Right lobe of liver (tissue), 6 donors: ENCODE measurements at regions not wholly inside any gene's neighbourhood (a gene's known extent, or its start where the extent isn't known, plus 50 kb on each side); places are given as distances from the start of the nearest gene placed in this dataset.
"Not testable (repeated sequence)": the region's sequence is repeated elsewhere in the genome, so short reads cannot be mapped to it uniquely, and the experiment has no call there.

Experiments used
- ATAC-seq, 4 donors: fragments of 200-7000 bp; cut with Tn5 transposase; one replicate each; pipeline ENCODE4 v1.9.1; 2020; ENCODE audit warnings: mild to moderate bottlenecking in 4 of 4, moderate library complexity in 4 of 4
- DNase-seq, 3 donors: peaks; one replicate each; pipeline ENCODE4 v3.0.0-alpha.2; 2020
- H3K27ac ChIP-seq, 3 donors: fragments of 200-600 bp; one replicate each; pipeline ENCODE4 v1.8.0; 2022
- H3K27me3 ChIP-seq, 2 donors: fragments of 200-600 bp; one replicate each; pipeline ENCODE4 v1.8.0; 2022
- H3K36me3 ChIP-seq, 4 donors: fragments of 200-600 bp; sonication (generic) in 1 of 4; one replicate each; pipeline versions ENCODE4 v1.5.1 to v1.8.0; 2017 to 2022; ENCODE audit warnings: control low read depth in 1 of 4
- H3K4me1 ChIP-seq, 4 donors: fragments of 200-600 bp; sonication (generic) in 1 of 4; one replicate each; pipeline versions ENCODE4 v1.5.1 to v1.8.0; 2017 to 2022; ENCODE audit warnings: control low read depth in 1 of 4
- H3K4me3 ChIP-seq, 3 donors: fragments of 200-600 bp; one replicate each; pipeline ENCODE4 v1.8.0; 2022
- H3K9me3 ChIP-seq, 4 donors: fragments of 200-600 bp; sonication (generic) in 1 of 4; one replicate each; pipeline versions ENCODE4 v1.5.1 to v1.8.0; 2017 to 2022; ENCODE audit warnings: control low read depth in 1 of 4
- POLR2A ChIP-seq: fragments of 450-650 bp; IDR thresholded peaks from one replicate; pipeline ENCODE4 v1.6.1; 2017; ENCODE audit warnings: antibody characterized with exemption, mild to moderate bottlenecking
- WGBS: methylation state at CpG from one replicate; pipeline ENCODE4 v1.1.6; 2018; ENCODE audit warnings: low coverage, low lambda C conversion rate; ENCODE audit not compliant: insufficient coverage; ENCODE audit errors: missing lambda C conversion rate; 5-methylcytosine and 5-hydroxymethylcytosine counted together
- intact Hi-C, 2 donors: fragments of 100-400 bp; cut with DNase I; formaldehyde crosslinking; loops; one replicate each; pipeline versions ENCODE4 v1.11.2 to v1.14.1; 2022
- TF ChIP-seq, protein P1 (sequence below), 4 donors: fragments of 200-600 bp in 3 of 4; fragments of 450-650 bp in 1 of 4; IDR thresholded peaks; one replicate each; pipeline versions ENCODE4 v1.5.1 to v1.8.0; 2016 to 2022; ENCODE audit warnings: antibody characterized with exemption in 4 of 4, mild to moderate bottlenecking in 2 of 4
- donor health status: DM: no; HTN: yes; CAD: no.
- donor health status: DM: no; HTN: no; CAD: no.
- donor health status: DM: no; HTN: no; CAD: no.
- donor health status: DM: no; HTN: yes; CAD: no.
- donor health status: DM: no; HTN: yes; CAD: no.

DNA sequence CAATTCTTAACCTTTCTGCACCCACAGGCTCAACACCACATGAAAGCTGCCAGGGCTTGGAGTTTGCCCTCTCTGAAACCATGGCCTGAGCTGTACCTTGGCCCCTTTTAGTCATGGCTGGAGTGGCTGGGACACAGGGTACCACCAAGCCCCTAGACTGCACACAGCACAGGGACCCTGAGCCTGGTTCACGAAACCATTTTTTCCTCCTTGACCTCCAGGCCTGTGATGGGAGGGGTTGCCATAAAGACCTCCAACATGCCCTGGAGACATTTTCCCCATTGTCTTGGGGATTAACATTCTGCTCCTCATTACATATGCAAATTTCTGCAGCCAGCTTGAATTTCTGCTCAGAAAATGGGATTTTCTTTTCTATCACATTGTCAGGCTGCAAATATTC is 113.4 kb downstream of the XPNPEP1 start:
- H3K27me3 ChIP-seq, H3K4me1 ChIP-seq, H3K9me3 ChIP-seq, DNase-seq, H3K27ac ChIP-seq, H3K36me3 ChIP-seq, H3K4me3 ChIP-seq, ATAC-seq, intact Hi-C loops: not testable (repeated sequence)
- no CpG with 5 or more reads among the region's 1 CpG for WGBS

DNA sequence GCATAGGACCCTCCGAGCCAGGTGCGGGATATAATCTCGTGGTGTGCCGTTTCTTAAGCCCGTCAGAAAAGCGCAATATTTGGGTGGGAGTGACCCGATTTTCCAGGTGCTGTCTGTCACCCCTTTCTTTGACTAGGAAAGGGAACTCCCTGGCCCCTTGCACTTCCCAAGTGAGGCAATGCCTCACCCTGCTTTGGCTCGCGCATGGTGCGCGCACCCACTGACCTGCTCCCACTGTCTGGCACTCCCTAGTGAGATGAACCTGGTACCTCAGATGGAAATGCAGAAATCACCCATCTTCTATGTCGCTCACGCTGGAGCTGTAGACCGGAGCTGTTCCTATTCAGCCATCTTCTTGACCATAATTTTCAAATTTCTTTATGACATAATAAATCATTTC is 122.1 kb downstream of the XPNPEP1 start:
- H3K27me3 ChIP-seq, H3K9me3 ChIP-seq, intact Hi-C loops, H3K4me3 ChIP-seq, H3K4me1 ChIP-seq, ATAC-seq, DNase-seq, H3K36me3 ChIP-seq, H3K27ac ChIP-seq: not testable (repeated sequence)
- 83% methylated on average over 1 of the region's 14 CpGs for WGBS

DNA sequence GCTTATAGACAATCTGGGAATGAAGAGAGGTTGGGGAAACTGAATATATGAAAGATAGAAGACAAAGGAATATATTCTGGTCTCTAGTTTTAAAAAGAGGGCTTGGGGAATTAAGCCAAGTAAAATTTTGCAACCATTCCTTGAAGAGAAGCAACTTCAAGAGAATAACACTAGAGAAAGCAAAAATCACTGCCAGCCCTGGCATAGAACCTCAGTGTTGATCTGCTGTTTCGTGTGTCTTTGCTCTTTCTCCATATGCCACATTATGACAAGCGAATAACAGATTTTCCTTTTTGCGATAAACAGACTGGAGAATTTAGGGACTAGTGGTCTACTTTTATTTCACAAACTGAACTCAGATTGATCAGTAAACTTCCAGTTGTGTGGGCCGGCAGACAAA is 132.7 kb downstream of the XPNPEP1 start:
- intact Hi-C loops: no loop called here
- no peaks in the 10 kb centered on the region for H3K36me3 ChIP-seq
- no peak overlapping the region for H3K27ac ChIP-seq
- H3K9me3 ChIP-seq: no peaks in the 10 kb centered on the region
- no peak for TF ChIP-seq POLR2A
- TF ChIP-seq, protein P1, sequence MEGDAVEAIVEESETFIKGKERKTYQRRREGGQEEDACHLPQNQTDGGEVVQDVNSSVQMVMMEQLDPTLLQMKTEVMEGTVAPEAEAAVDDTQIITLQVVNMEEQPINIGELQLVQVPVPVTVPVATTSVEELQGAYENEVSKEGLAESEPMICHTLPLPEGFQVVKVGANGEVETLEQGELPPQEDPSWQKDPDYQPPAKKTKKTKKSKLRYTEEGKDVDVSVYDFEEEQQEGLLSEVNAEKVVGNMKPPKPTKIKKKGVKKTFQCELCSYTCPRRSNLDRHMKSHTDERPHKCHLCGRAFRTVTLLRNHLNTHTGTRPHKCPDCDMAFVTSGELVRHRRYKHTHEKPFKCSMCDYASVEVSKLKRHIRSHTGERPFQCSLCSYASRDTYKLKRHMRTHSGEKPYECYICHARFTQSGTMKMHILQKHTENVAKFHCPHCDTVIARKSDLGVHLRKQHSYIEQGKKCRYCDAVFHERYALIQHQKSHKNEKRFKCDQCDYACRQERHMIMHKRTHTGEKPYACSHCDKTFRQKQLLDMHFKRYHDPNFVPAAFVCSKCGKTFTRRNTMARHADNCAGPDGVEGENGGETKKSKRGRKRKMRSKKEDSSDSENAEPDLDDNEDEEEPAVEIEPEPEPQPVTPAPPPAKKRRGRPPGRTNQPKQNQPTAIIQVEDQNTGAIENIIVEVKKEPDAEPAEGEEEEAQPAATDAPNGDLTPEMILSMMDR (IDR thresholded peaks at IDR 0.05): no peak
- 80% methylated on average over 4 of the region's 4 CpGs for WGBS
- no peak overlapping the region for H3K4me3 ChIP-seq
- DNase-seq: no peak
- no peaks in the 10 kb centered on the region for H3K27me3 ChIP-seq
- H3K4me1 ChIP-seq: no peaks in the 10 kb centered on the region
- ATAC-seq: no peak

DNA sequence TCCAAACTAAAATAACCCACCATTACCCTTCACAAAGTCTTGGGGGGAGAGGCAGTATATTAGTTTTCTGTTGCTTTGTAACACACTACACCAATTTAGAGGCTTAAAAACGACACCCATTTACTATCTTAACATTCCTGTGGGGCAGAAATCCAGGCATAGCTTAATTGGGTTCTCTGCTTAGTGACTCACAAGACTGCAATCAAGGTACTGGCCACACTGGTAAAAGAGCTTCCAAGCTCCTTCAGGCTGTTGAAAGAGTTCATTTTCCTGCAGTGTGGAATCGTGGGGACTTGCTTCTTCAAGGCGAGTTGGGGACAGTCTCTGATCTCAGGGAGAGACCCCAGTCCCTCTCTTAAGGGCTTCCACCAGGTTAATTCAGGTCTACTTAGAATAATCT is 139.1 kb downstream of the XPNPEP1 start:
- Histone ChIP-seq H3K27ac (no peak overlapping the region), H3K27me3 (no peaks in the 10 kb centered on the region), H3K4me3 (no peak overlapping the region), H3K9me3 (no peaks in the 10 kb centered on the region), H3K4me1 (no peaks in the 10 kb centered on the region), H3K36me3 (no peaks in the 10 kb centered on the region)
- ATAC-seq: no peak
- DNase-seq: no peak
- intact Hi-C loops: no loop called here
- no peak for TF ChIP-seq POLR2A
- WGBS: 37% methylated on average over 3 of the region's 3 CpGs

DNA sequence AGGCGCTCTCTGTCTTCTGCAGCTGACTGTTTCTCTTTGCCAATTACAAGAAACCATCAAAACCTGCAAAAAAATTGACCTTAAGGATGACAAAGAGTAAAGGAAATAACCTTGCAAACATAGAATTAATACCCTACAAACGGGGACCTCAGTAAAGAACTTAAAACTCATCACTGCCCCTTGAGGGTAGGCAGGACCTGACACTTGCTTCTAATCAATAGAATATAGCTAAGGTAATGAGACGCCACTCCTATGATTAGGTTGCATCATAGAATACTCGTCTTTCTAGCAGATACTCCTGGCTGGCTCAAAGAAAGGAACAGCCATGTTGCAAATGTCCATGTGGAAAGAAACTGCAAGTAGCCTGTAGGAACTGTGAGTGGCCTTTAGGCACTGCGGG is 140.0 kb downstream of the XPNPEP1 start:
- no peak for DNase-seq
- H3K4me1 ChIP-seq: no peaks in the 10 kb centered on the region
- H3K27me3 ChIP-seq: no peaks in the 10 kb centered on the region

DNA sequence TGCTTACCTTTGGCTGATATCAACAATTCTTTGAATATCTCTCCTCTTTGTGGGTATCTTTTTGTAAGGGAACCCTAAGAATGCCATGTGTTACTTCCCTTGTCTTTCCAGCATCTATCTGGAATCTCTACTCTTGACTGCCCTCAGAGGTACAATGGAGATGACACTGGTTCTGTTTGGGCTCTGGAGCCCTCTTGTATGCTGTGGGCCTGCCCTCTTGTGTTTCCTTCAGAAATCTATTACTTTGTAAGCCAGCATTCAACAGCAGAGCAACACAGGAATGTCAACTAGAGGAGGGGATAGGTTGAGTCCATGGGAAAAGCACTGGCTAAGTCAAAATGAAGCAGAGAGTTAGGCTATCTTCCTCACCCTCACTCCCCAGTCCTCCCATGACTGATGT is 142.3 kb downstream of the XPNPEP1 start:
- Histone ChIP-seq H3K27me3 (no peaks in the 10 kb centered on the region), H3K27ac (no peak overlapping the region), H3K36me3 (no peaks in the 10 kb centered on the region), H3K9me3 (no peaks in the 10 kb centered on the region), H3K4me3 (no peak overlapping the region), H3K4me1 (no peaks in the 10 kb centered on the region)
- ATAC-seq: no peak
- intact Hi-C loops: no loop called here
- no peak for DNase-seq
- TF ChIP-seq POLR2A: no peak
- TF ChIP-seq, protein P1 (IDR thresholded peaks at IDR 0.05): no peak

More for the DNA sequence above, 140.0 kb downstream of the XPNPEP1 start:
- no peak overlapping the region for H3K4me3 ChIP-seq
- no peak for ATAC-seq
- 63% methylated on average over 5 of the region's 5 CpGs for WGBS
- no peak overlapping the region for H3K27ac ChIP-seq
- intact Hi-C loops: no loop called here
- no peaks in the 10 kb centered on the region for H3K36me3 ChIP-seq
- no peaks in the 10 kb centered on the region for H3K9me3 ChIP-seq
- TF ChIP-seq, protein P1 (IDR thresholded peaks at IDR 0.05): no peak
- no peak for TF ChIP-seq POLR2A
